ENCODE measurements at regions not wholly inside any gene's neighbourhood (a gene's known extent, or its start where the extent isn't known, plus 50 kb on each side); places are given as distances from the start of the nearest gene placed in this dataset.
"Not testable (repeated sequence)": the region's sequence is repeated elsewhere in the genome, so short reads cannot be mapped to it uniquely, and the experiment has no call there.

GRCh38 chr9:90169490-90169889 is 473.1 kb downstream of the DIRAS2 start:
- H3K36me3 ChIP-seq (ENCODE audit: low read depth) = no peaks in the 10 kb centered on the region
- H3K27ac ChIP-seq (ENCODE audit: poor library complexity, severe bottlenecking) = no peak overlapping the region
- TF ChIP-seq CTCF (IDR thresholded peaks at IDR 0.05; ENCODE audit: poor library complexity, severe bottlenecking) = no peak
- H3K27me3 ChIP-seq (ENCODE audit: insufficient read depth, poor library complexity, severe bottlenecking) = peaks cover 3% of the 10 kb centered on the region
- no peak overlapping the region for H3K4me3 ChIP-seq (ENCODE audit: severe bottlenecking)
- H3K9me3 ChIP-seq (ENCODE audit: severe bottlenecking) = no peaks in the 10 kb centered on the region
- H3K4me1 ChIP-seq (ENCODE audit: insufficient read depth, poor library complexity, severe bottlenecking) = no peaks in the 10 kb centered on the region
- ATAC-seq (ENCODE audit: low read depth) (no peak), DNase-seq (ENCODE audit: low spot score) (no peak)

- not testable (repeated sequence) for DNase-seq (ENCODE audit: low spot score); H3K4me3 ChIP-seq (ENCODE audit: severe bottlenecking); H3K9me3 ChIP-seq (ENCODE audit: severe bottlenecking); H3K27ac ChIP-seq (ENCODE audit: poor library complexity, severe bottlenecking); H3K4me1 ChIP-seq (ENCODE audit: insufficient read depth, poor library complexity, severe bottlenecking); H3K27me3 ChIP-seq (ENCODE audit: insufficient read depth, poor library complexity, severe bottlenecking); ATAC-seq (ENCODE audit: low read depth); H3K36me3 ChIP-seq (ENCODE audit: low read depth)
Measured at GRCh38 chr9:90173935-90174334, 468.7 kb downstream of the DIRAS2 start.

GRCh38 chr9:90174346-90174745 is 468.3 kb downstream of the DIRAS2 start:
- ATAC-seq (ENCODE audit: low read depth); H3K4me1 ChIP-seq (ENCODE audit: insufficient read depth, poor library complexity, severe bottlenecking); H3K36me3 ChIP-seq (ENCODE audit: low read depth): not testable (repeated sequence)

GRCh38 chr9:90175257-90175656 is 467.4 kb downstream of the DIRAS2 start:
- no peak for ATAC-seq (ENCODE audit: low read depth)

More at GRCh38 chr9:90174346-90174745, 468.3 kb downstream of the DIRAS2 start:
- H3K9me3 ChIP-seq (ENCODE audit: severe bottlenecking); H3K27me3 ChIP-seq (ENCODE audit: insufficient read depth, poor library complexity, severe bottlenecking); H3K27ac ChIP-seq (ENCODE audit: poor library complexity, severe bottlenecking); DNase-seq (ENCODE audit: low spot score); H3K4me3 ChIP-seq (ENCODE audit: severe bottlenecking): not testable (repeated sequence)

GRCh38 chr9:90175865-90176264 is 466.8 kb downstream of the DIRAS2 start:
- ATAC-seq (ENCODE audit: low read depth) = no peak
- DNase-seq (ENCODE audit: low spot score) = no peak
- H3K36me3 ChIP-seq (ENCODE audit: low read depth) = no peaks in the 10 kb centered on the region
- H3K27me3 ChIP-seq (ENCODE audit: insufficient read depth, poor library complexity, severe bottlenecking) = peaks cover 5% of the 10 kb centered on the region
- H3K9me3 ChIP-seq (ENCODE audit: severe bottlenecking) = no peaks in the 10 kb centered on the region
- no peak for TF ChIP-seq CTCF (IDR thresholded peaks at IDR 0.05; ENCODE audit: poor library complexity, severe bottlenecking)
- no peaks in the 10 kb centered on the region for H3K4me1 ChIP-seq (ENCODE audit: insufficient read depth, poor library complexity, severe bottlenecking)
- H3K27ac ChIP-seq (ENCODE audit: poor library complexity, severe bottlenecking) = no peak overlapping the region
- no peak overlapping the region for H3K4me3 ChIP-seq (ENCODE audit: severe bottlenecking)

More at GRCh38 chr9:90175257-90175656, 467.4 kb downstream of the DIRAS2 start:
- no peaks in the 10 kb centered on the region for H3K9me3 ChIP-seq (ENCODE audit: severe bottlenecking)
- no peak overlapping the region for H3K4me3 ChIP-seq (ENCODE audit: severe bottlenecking)
- no peak overlapping the region for H3K27ac ChIP-seq (ENCODE audit: poor library complexity, severe bottlenecking)
- no peak for DNase-seq (ENCODE audit: low spot score)
- H3K36me3 ChIP-seq (ENCODE audit: low read depth) = no peaks in the 10 kb centered on the region
- H3K27me3 ChIP-seq (ENCODE audit: insufficient read depth, poor library complexity, severe bottlenecking) = peaks cover 5% of the 10 kb centered on the region
- no peaks in the 10 kb centered on the region for H3K4me1 ChIP-seq (ENCODE audit: insufficient read depth, poor library complexity, severe bottlenecking)
- no peak for TF ChIP-seq CTCF (IDR thresholded peaks at IDR 0.05; ENCODE audit: poor library complexity, severe bottlenecking)

- DNase-seq (ENCODE audit: low spot score) (no peak), ATAC-seq (ENCODE audit: low read depth) (no peak)
- Histone ChIP-seq H3K4me3 (ENCODE audit: severe bottlenecking) (no peak overlapping the region), H3K27ac (ENCODE audit: poor library complexity, severe bottlenecking) (no peak overlapping the region), H3K9me3 (ENCODE audit: severe bottlenecking) (no peaks in the 10 kb centered on the region), H3K36me3 (ENCODE audit: low read depth) (no peaks in the 10 kb centered on the region), H3K4me1 (ENCODE audit: insufficient read depth, poor library complexity, severe bottlenecking) (no peaks in the 10 kb centered on the region), H3K27me3 (ENCODE audit: insufficient read depth, poor library complexity, severe bottlenecking) (peaks cover 5% of the 10 kb centered on the region)
- TF ChIP-seq CTCF (IDR thresholded peaks at IDR 0.05; ENCODE audit: poor library complexity, severe bottlenecking) = no peak
Measured at GRCh38 chr9:90176901-90177300, 465.7 kb downstream of the DIRAS2 start.
